Caco-2 (cell line): ENCODE measurements at regions not wholly inside any gene's neighbourhood (a gene's known extent, or its start where the extent isn't known, plus 50 kb on each side); places are given as distances from the start of the nearest gene placed in this dataset.

Experiments used
- BruUV-seq: library from RNA; stranded (reverse); fragments of 400-500 nt; replicated peaks from 2 replicates; lab custom pipeline; 2021; lab: Mats Ljungman, UMichigan
- CTCF ChIA-PET: fragments of 300-600 bp; sonication (Branson Sonifier 250); formaldehyde crosslinking; loops from one replicate; lab custom pipeline; 2022; ENCODE audit warnings: antibody characterized with exemption; lab: Charles Lee
- POLR2A ChIA-PET: fragments of 300-600 bp; sonication (Branson Sonifier 250); formaldehyde crosslinking; loops from one replicate; lab custom pipeline; 2022; ENCODE audit warnings: antibody characterized with exemption; lab: Charles Lee
- DNase-seq, 2 experiments: peaks; one replicate each; pipeline versions ENCODE4 v3.0.0 to v3.0.0-alpha.2; 2020 to 2022
- H3K27me3 ChIP-seq: replicated peaks from 2 replicates; pipeline ENCODE4 v1.6.0; 2011; ENCODE audit warnings: low read length; ENCODE audit not compliant: control insufficient read depth, insufficient read depth
- H3K36me3 ChIP-seq: 2 replicates; pipeline ENCODE4 v1.5.1; 2011; ENCODE audit warnings: low read length; ENCODE audit not compliant: control insufficient read depth, insufficient read depth
- H3K4me1 ChIP-seq: fragments of 250-450 bp; sonication (Bioruptor Pico); 2 replicates; pipeline ENCODE4 v1.5.1; 2020; ENCODE audit warnings: mild to moderate bottlenecking
- H3K4me3 ChIP-seq: 2 replicates; pipeline ENCODE4 v1.5.1; 2011; ENCODE audit warnings: low read depth, mild to moderate bottlenecking, control low read depth, low read length
- H3K9me3 ChIP-seq: fragments of 250-450 bp; sonication (Bioruptor Pico); 2 replicates; pipeline ENCODE4 v1.5.1; 2020; ENCODE audit warnings: mild to moderate bottlenecking, moderate library complexity
- H3K27ac Mint-ChIP-seq: one replicate; pipeline ENCODE4 v1.8.0; 2022; ENCODE audit warnings: mixed read lengths; ENCODE audit not compliant: unreplicated experiment
- H3K27me3 Mint-ChIP-seq: one replicate; pipeline ENCODE4 v1.8.0; 2022; ENCODE audit warnings: mixed read lengths; ENCODE audit not compliant: insufficient read depth, unreplicated experiment
- H3K36me3 Mint-ChIP-seq: one replicate; pipeline ENCODE4 v1.8.0; 2022; ENCODE audit warnings: mild to moderate bottlenecking, mixed read lengths; ENCODE audit not compliant: insufficient read depth, unreplicated experiment
- H3K4me1 Mint-ChIP-seq: one replicate; pipeline ENCODE4 v1.8.0; 2022; ENCODE audit warnings: low read depth, mixed read lengths; ENCODE audit not compliant: unreplicated experiment
- H3K4me3 Mint-ChIP-seq: one replicate; pipeline ENCODE4 v1.8.0; 2022; ENCODE audit warnings: mild to moderate bottlenecking, moderate library complexity, mixed read lengths; ENCODE audit not compliant: unreplicated experiment
- H3K9me3 Mint-ChIP-seq: one replicate; pipeline ENCODE4 v1.8.0; 2022; ENCODE audit warnings: mixed read lengths; ENCODE audit not compliant: unreplicated experiment
- CTCF ChIP-seq, 2 experiments: fragments of 200-600 bp in 1 of 2; IDR thresholded peaks; 1 replicate in 1 of 2; 2 replicates in 1 of 2; pipeline versions ENCODE4 v1.5.1 to v1.8.0; 2011 to 2022; ENCODE audit warnings: antibody characterized with exemption in 1 of 2, control low read depth in 1 of 2, inconsistent platforms in 1 of 2, low read depth in 1 of 2, low read length in 1 of 2, mild to moderate bottlenecking in 1 of 2, moderate library complexity in 1 of 2; ENCODE audit not compliant: insufficient read depth in 1 of 2, severe bottlenecking in 1 of 2, unreplicated experiment in 1 of 2
- intact Hi-C: fragments of 100-400 bp; cut with micrococcal nuclease; formaldehyde crosslinking; loops from one replicate; pipeline ENCODE4 v1.10.0; 2022; ENCODE audit not compliant: unreplicated experiment

DNA sequence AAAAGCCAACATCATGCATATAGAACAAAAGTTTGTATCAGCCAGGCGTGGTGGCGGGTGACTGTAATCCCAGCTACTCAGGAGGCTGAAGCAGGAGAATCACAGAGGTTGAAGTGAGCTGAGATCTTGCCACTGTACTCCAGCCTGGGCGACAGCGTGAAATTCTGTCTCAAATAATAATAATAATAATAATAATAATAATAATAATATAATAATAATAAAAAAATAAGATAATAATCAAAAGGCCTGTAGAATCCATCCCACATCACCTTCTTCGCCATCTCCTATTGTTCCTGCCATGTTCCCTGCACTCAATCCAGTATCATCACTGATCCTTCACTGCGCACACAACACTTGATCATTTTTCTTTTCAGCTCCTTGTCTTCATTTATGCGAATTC, 619.3 kb upstream of the ADARB2 start:
- intact Hi-C loops, result no loop called here
- no TSS peak for BruUV-seq
- POLR2A ChIA-PET, result no interaction called here

DNA sequence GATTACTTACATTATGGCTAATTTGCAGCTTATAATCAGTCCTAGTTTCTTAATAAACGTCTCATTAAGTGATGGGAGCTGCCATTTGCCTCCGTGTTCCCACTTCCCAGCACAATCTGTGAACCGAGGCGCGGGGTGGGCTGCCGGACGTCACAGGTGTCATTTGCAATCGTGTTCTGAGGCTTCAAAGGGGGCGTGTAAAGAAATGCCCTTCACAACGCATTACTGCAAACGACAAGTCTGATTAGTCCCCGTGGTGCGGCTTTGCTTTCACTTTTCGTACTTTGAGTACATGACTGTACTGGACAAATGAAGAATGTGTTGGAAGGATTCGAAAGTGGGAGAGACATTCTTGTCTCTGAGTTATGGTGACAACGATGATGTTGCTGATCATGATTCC, 614.2 kb upstream of the ADARB2 start:
- no peaks in the 10 kb centered on the region for H3K4me1 Mint-ChIP-seq
- no peak overlapping the region for H3K27ac Mint-ChIP-seq
- ChIA-PET POLR2A (no interaction called here), CTCF (no interaction called here)
- no peaks in the 10 kb centered on the region for H3K36me3 Mint-ChIP-seq
- H3K9me3 Mint-ChIP-seq, result no peaks in the 10 kb centered on the region
- Histone ChIP-seq H3K9me3 (no peaks in the 10 kb centered on the region), H3K4me1 (no peaks in the 10 kb centered on the region), H3K36me3 (no peaks in the 10 kb centered on the region), H3K27me3 (no peaks in the 10 kb centered on the region), H3K4me3 (no peak overlapping the region)
- TF ChIP-seq CTCF (IDR thresholded peaks at IDR 0.05; ENCODE audit: insufficient read depth in 1 of 2, low read depth in 1 of 2, low read length in 1 of 2, severe bottlenecking in 1 of 2, unreplicated experiment in 1 of 2), result no peak
- intact Hi-C loops, result no loop called here
- H3K27me3 Mint-ChIP-seq, result peaks cover 15% of the 10 kb centered on the region
- DNase-seq, result no peak
- H3K4me3 Mint-ChIP-seq, result no peak overlapping the region
- no TSS peak for BruUV-seq

More for the DNA sequence above, 619.3 kb upstream of the ADARB2 start:
- H3K9me3 Mint-ChIP-seq, result no peaks in the 10 kb centered on the region
- no peaks in the 10 kb centered on the region for H3K4me1 ChIP-seq
- H3K36me3 ChIP-seq, result no peaks in the 10 kb centered on the region
- H3K4me1 Mint-ChIP-seq, result no peaks in the 10 kb centered on the region
- H3K27me3 Mint-ChIP-seq, result peaks cover 15% of the 10 kb centered on the region
- no peak overlapping the region for H3K4me3 ChIP-seq
- CTCF ChIA-PET, result no interaction called here
- no peaks in the 10 kb centered on the region for H3K36me3 Mint-ChIP-seq
- H3K27ac Mint-ChIP-seq, result no peak overlapping the region
- TF ChIP-seq CTCF (IDR thresholded peaks at IDR 0.05; ENCODE audit: insufficient read depth in 1 of 2, low read depth in 1 of 2, low read length in 1 of 2, severe bottlenecking in 1 of 2, unreplicated experiment in 1 of 2), result no peak
- no peak overlapping the region for H3K4me3 Mint-ChIP-seq
- no peak for DNase-seq
- H3K9me3 ChIP-seq, result no peaks in the 10 kb centered on the region
- H3K27me3 ChIP-seq, result no peaks in the 10 kb centered on the region

DNA sequence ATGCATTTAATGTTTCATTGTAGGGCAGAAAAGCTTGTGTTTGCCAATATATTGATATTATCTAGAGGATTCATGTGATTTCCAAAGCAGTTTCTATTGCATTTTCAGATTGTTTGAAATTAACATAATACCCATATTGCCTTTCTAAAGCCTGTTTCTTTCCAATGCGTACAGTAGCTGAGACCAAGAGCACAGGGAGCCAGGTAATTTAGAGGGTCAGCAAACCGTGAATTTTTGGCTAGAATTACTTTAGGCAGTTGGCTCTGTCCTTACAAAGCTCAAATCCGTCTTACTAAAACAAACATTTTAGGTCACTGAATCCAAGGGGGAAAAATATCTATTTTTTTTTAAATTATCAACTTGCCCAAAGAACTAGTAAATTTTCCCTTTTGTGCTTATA, 604.9 kb upstream of the ADARB2 start:
- no peaks in the 10 kb centered on the region for H3K4me1 ChIP-seq
- Mint-ChIP-seq H3K4me1 (no peaks in the 10 kb centered on the region), H3K9me3 (no peaks in the 10 kb centered on the region), H3K27ac (no peak overlapping the region), H3K36me3 (no peaks in the 10 kb centered on the region), H3K27me3 (peaks cover 28% of the 10 kb centered on the region), H3K4me3 (no peak overlapping the region)
- no TSS peak for BruUV-seq
- intact Hi-C loops, result no loop called here
- CTCF ChIA-PET, result no interaction called here
- DNase-seq, result no peak
- no peak for TF ChIP-seq CTCF (IDR thresholded peaks at IDR 0.05; ENCODE audit: insufficient read depth in 1 of 2, low read depth in 1 of 2, low read length in 1 of 2, severe bottlenecking in 1 of 2, unreplicated experiment in 1 of 2)
- no peaks in the 10 kb centered on the region for H3K9me3 ChIP-seq
- no peaks in the 10 kb centered on the region for H3K36me3 ChIP-seq
- no peak overlapping the region for H3K4me3 ChIP-seq
- no peaks in the 10 kb centered on the region for H3K27me3 ChIP-seq
- POLR2A ChIA-PET, result no interaction called here
